PFSK-1 (cell line): ENCODE measurements at regions not wholly inside any gene's neighbourhood (a gene's known extent, or its start where the extent isn't known, plus 50 kb on each side); places are given as distances from the start of the nearest gene placed in this dataset.

Source experiments
- FOXP2 ChIP-seq: optimal IDR thresholded peaks from 2 replicates; pipeline ENCODE3; 2011; ENCODE audit warnings: borderline replicate concordance, control low read depth, inconsistent platforms; ENCODE audit not compliant: insufficient read depth; ENCODE audit errors: extremely low read length, extremely low read depth
- POLR2AphosphoS5 ChIP-seq: IDR thresholded peaks from 2 replicates; pipeline ENCODE4 v1.6.1; 2012; ENCODE audit warnings: low read depth, mild to moderate bottlenecking, control low read depth, low read length, moderate library complexity
- REST ChIP-seq, 2 experiments: IDR thresholded peaks; 2 replicates each; pipeline versions ENCODE4 v1.6.1 to v1.8.0; 2011 to 2012; ENCODE audit warnings: low read depth in 2 of 2, low read length in 2 of 2, control low read depth in 1 of 2, inconsistent platforms in 1 of 2, mild to moderate bottlenecking in 1 of 2, moderate library complexity in 1 of 2; ENCODE audit not compliant: insufficient read depth in 1 of 2
- SIN3A ChIP-seq: IDR thresholded peaks from 2 replicates; pipeline ENCODE4 v1.6.1; 2012; ENCODE audit warnings: mild to moderate bottlenecking, low read length, moderate library complexity, borderline replicate concordance; ENCODE audit not compliant: insufficient read depth
- TAF1 ChIP-seq: IDR thresholded peaks from 2 replicates; pipeline ENCODE4 v1.6.1; 2012; ENCODE audit warnings: low read length, control low read depth, borderline replicate concordance; ENCODE audit not compliant: insufficient read depth

- TF ChIP-seq REST (IDR thresholded peaks at IDR 0.05; ENCODE audit: insufficient read depth in 1 of 2, low read depth in 2 of 2, low read length in 2 of 2): no peak
- no peak for TF ChIP-seq POLR2AphosphoS5
- no peak for TF ChIP-seq SIN3A
- TF ChIP-seq FOXP2: no peak
- TF ChIP-seq TAF1: no peak
These were observed 459.4 kb upstream of the GRIA1 start for GRCh38 chr5:153030755-153031725.

GRCh38 chr5:153039501-153039900 is 451.0 kb upstream of the GRIA1 start:
- no peak for TF ChIP-seq REST (IDR thresholded peaks at IDR 0.05; ENCODE audit: insufficient read depth in 1 of 2, low read depth in 2 of 2, low read length in 2 of 2)
- TF ChIP-seq FOXP2: no peak
- no peak for TF ChIP-seq POLR2AphosphoS5
- TF ChIP-seq TAF1: no peak
- no peak for TF ChIP-seq SIN3A

- TF ChIP-seq TAF1 (no peak), SIN3A (no peak), POLR2AphosphoS5 (no peak), REST (IDR thresholded peaks at IDR 0.05; ENCODE audit: insufficient read depth in 1 of 2, low read depth in 2 of 2, low read length in 2 of 2) (no peak), FOXP2 (no peak)
These were observed 446.6 kb upstream of the GRIA1 start for GRCh38 chr5:153043886-153044285.

GRCh38 chr5:153050496-153051179 is 439.8 kb upstream of the GRIA1 start:
- TF ChIP-seq FOXP2 (no peak), SIN3A (no peak), REST (IDR thresholded peaks at IDR 0.05; ENCODE audit: insufficient read depth in 1 of 2, low read depth in 2 of 2, low read length in 2 of 2) (no peak), TAF1 (no peak), POLR2AphosphoS5 (no peak)
